ENCODE measurements at regions not wholly inside any gene's neighbourhood (a gene's known extent, or its start where the extent isn't known, plus 50 kb on each side); places are given as distances from the start of the nearest gene placed in this dataset.

GRCh38 chr1:96049759-96050409 is 671.7 kb upstream of the PTBP2 start:
- no peak for ATAC-seq
- intact Hi-C loops (cut with micrococcal nuclease; ENCODE audit: unreplicated experiment): no loop called here

GRCh38 chr1:96059276-96059675 is 662.3 kb upstream of the PTBP2 start:
- TF ChIP-seq ZEB1 (IDR thresholded peaks at IDR 0.05; ENCODE audit: insufficient replicate concordance, low read depth): no peak
- TF ChIP-seq SP1 (IDR thresholded peaks at IDR 0.05): no peak
- no peak for TF ChIP-seq SP1 (CRISPR knock-in tag; IDR thresholded peaks at IDR 0.05)
- no peak for TF ChIP-seq NR2F6 (IDR thresholded peaks at IDR 0.05)
- TF ChIP-seq NR2F6 (CRISPR knock-in tag; IDR thresholded peaks at IDR 0.05): no peak
- no peak for TF ChIP-seq MXD4 (CRISPR knock-in tag; IDR thresholded peaks at IDR 0.05)
- no peak for TF ChIP-seq ZNF605 (CRISPR knock-in tag; IDR thresholded peaks at IDR 0.05)
- no peak for TF ChIP-seq ZBTB44 (CRISPR knock-in tag; IDR thresholded peaks at IDR 0.05)
- TF ChIP-seq GATAD1 (CRISPR knock-in tag; IDR thresholded peaks at IDR 0.05): no peak
- TF ChIP-seq ADNP (CRISPR knock-in tag; IDR thresholded peaks at IDR 0.05): no peak
- TF ChIP-seq ZNF577 (CRISPR knock-in tag; IDR thresholded peaks at IDR 0.05; ENCODE audit: borderline replicate concordance, low read depth): no peak
- TF ChIP-seq ELF1 (CRISPR knock-in tag; IDR thresholded peaks at IDR 0.05): no peak
- no peak for TF ChIP-seq NRL (CRISPR knock-in tag; IDR thresholded peaks at IDR 0.05; ENCODE audit: borderline replicate concordance)
- no peak for TF ChIP-seq KMT2B (CRISPR knock-in tag; IDR thresholded peaks at IDR 0.05)
- WGBS (ENCODE audit: low lambda C conversion rate): 0% methylated on average over 1 of the region's 1 CpG
- Histone ChIP-seq H3K27ac (ENCODE audit: extremely low read length, insufficient read depth, low read length) (no peak overlapping the region), H3K9ac (ENCODE audit: insufficient read depth, low read depth, low read length) (no peak overlapping the region), H4K20me1 (ENCODE audit: insufficient read depth, low read length) (no peaks in the 10 kb centered on the region), H3K27me3 (ENCODE audit: control insufficient read depth in 1 of 2, insufficient read depth in 2 of 2, low read length in 2 of 2) (no peaks in the 10 kb centered on the region), H2AFZ (ENCODE audit: low read length) (no peak overlapping the region), H3K36me3 (replicated peaks in 1 of 2; ENCODE audit: control insufficient read depth in 1 of 2, insufficient read depth in 2 of 2, low read length in 2 of 2) (no peaks in the 10 kb centered on the region), H3K4me1 (ENCODE audit: insufficient read depth, low read length) (no peaks in the 10 kb centered on the region), H3K4me2 (ENCODE audit: low read depth, low read length) (no peak overlapping the region), H3K9me3 (ENCODE audit: low read length) (peaks cover 40% of the 10 kb centered on the region), H3K4me3 (replicated peaks in 1 of 3; ENCODE audit: insufficient read depth in 1 of 3, low read depth in 2 of 3, low read length in 3 of 3) (no peak overlapping the region), H3K79me2 (ENCODE audit: insufficient read depth, low read length) (no peaks in the 10 kb centered on the region)
- POLR2A ChIA-PET: no interaction called here
- FAIRE-seq (no peak), DNase-seq (ENCODE audit: low spot score) (no peak), ATAC-seq (no peak)
- BruUV-seq (replicated peaks): no TSS peak
- CTCF ChIA-PET (ENCODE audit: low intra/inter-chr PET ratio, low total read pairs): no interaction called here
- intact Hi-C loops (cut with micrococcal nuclease; ENCODE audit: unreplicated experiment): no loop called here
- in situ Hi-C loops (cut with HindIII; ENCODE audit: extremely low pct_ligation_motif_present, low pct_unique_long_range_greater_than_20kb): no loop called here

More at GRCh38 chr1:96049759-96050409, 671.7 kb upstream of the PTBP2 start:
- TF ChIP-seq BHLHE40 (IDR thresholded peaks at IDR 0.05; ENCODE audit: low read length) (no peak), MAFK (conservative IDR thresholded peaks at IDR 0.05 in 1 of 2, IDR thresholded peaks at IDR 0.05 in 1 of 2; ENCODE audit: low read length in 2 of 2) (peak in 1 of 2 experiments; percentile 19; a peak in 1 of 4 replicates), ZNF296 (CRISPR knock-in tag; conservative IDR thresholded peaks at IDR 0.05) (no peak)
- DNase-seq (ENCODE audit: low spot score) (no peak), FAIRE-seq (no peak)
- Histone ChIP-seq H2AFZ (ENCODE audit: low read length) (no peak overlapping the region), H3K9me3 (ENCODE audit: low read length) (no peaks in the 10 kb centered on the region), H3K36me3 (replicated peaks in 1 of 2; ENCODE audit: control insufficient read depth in 1 of 2, insufficient read depth in 2 of 2, low read length in 2 of 2) (no peaks in the 10 kb centered on the region), H3K27ac (ENCODE audit: extremely low read length, insufficient read depth, low read length) (no peak overlapping the region), H3K4me3 (replicated peaks in 1 of 3; ENCODE audit: insufficient read depth in 1 of 3, low read depth in 2 of 3, low read length in 3 of 3) (no peak overlapping the region), H3K9ac (ENCODE audit: insufficient read depth, low read depth, low read length) (no peak overlapping the region), H3K79me2 (ENCODE audit: insufficient read depth, low read length) (no peaks in the 10 kb centered on the region), H3K4me2 (ENCODE audit: low read depth, low read length) (no peak overlapping the region), H4K20me1 (ENCODE audit: insufficient read depth, low read length) (no peaks in the 10 kb centered on the region), H3K27me3 (ENCODE audit: control insufficient read depth in 1 of 2, insufficient read depth in 2 of 2, low read length in 2 of 2) (no peaks in the 10 kb centered on the region), H3K4me1 (ENCODE audit: insufficient read depth, low read length) (no peaks in the 10 kb centered on the region)
- WGBS (ENCODE audit: low lambda C conversion rate): 16% methylated on average over 3 of the region's 3 CpGs
- no TSS peak for BruUV-seq (replicated peaks)
- in situ Hi-C loops (cut with HindIII; ENCODE audit: extremely low pct_ligation_motif_present, low pct_unique_long_range_greater_than_20kb): no loop called here
- POLR2A ChIA-PET: no interaction called here
- CTCF ChIA-PET (ENCODE audit: low intra/inter-chr PET ratio, low total read pairs): no interaction called here
